NCI-H2196 (cell line): ENCODE measurements at regions not wholly inside any gene's neighbourhood (a gene's known extent, or its start where the extent isn't known, plus 50 kb on each side); places are given as distances from the start of the nearest gene placed in this dataset.
"Not testable (repeated sequence)": the region's sequence is repeated elsewhere in the genome, so short reads cannot be mapped to it uniquely, and the experiment has no call there.

Source experiments
- DNase-seq: peaks from one replicate; lab custom pipeline; 2025; ENCODE audit not compliant: unreplicated experiment; lab: John Stamatoyannopoulos, UW

GRCh38 chr6:158920311-158920905 lies 79.6 kb downstream of the RSPH3 start:
- no peak for DNase-seq

- no peak for DNase-seq
Measured at GRCh38 chr6:158919865-158920264, 80.1 kb downstream of the RSPH3 start.

GRCh38 chr6:158916617-158917016 lies 83.4 kb downstream of the RSPH3 start:
- no peak for DNase-seq

GRCh38 chr6:158914923-158915322 lies 85.1 kb downstream of the RSPH3 start:
- no peak for DNase-seq

- DNase-seq: no peak
Measured at GRCh38 chr6:158913580-158913979, 86.4 kb downstream of the RSPH3 start.

- DNase-seq: no peak
Measured at GRCh38 chr6:158912655-158913054, 87.3 kb downstream of the RSPH3 start.

GRCh38 chr6:158911746-158912480 lies 88.1 kb downstream of the RSPH3 start:
- no peak for DNase-seq

- DNase-seq: no peak
Measured at GRCh38 chr6:158910484-158911440, 89.2 kb downstream of the RSPH3 start.

- DNase-seq: no peak
Measured at GRCh38 chr6:158909938-158910337, 90.1 kb downstream of the RSPH3 start.

GRCh38 chr6:158908606-158909005 lies 89.4 kb upstream of the EZR start:
- no peak for DNase-seq

GRCh38 chr6:158907931-158908330 lies 88.8 kb upstream of the EZR start:
- DNase-seq: no peak

GRCh38 chr6:158906926-158907325 lies 87.8 kb upstream of the EZR start:
- DNase-seq: no peak

- no peak for DNase-seq
Measured at GRCh38 chr6:158905277-158905676, 86.1 kb upstream of the EZR start.

GRCh38 chr6:158903801-158904200 lies 84.6 kb upstream of the EZR start:
- no peak for DNase-seq

- no peak for DNase-seq
Measured at GRCh38 chr6:158900663-158901312, 81.6 kb upstream of the EZR start.

- DNase-seq: no peak
Measured at GRCh38 chr6:158897236-158897635, 78.1 kb upstream of the EZR start.

GRCh38 chr6:158895661-158896060 lies 76.5 kb upstream of the EZR start:
- DNase-seq: no peak

- DNase-seq: no peak
Measured at GRCh38 chr6:158894193-158894592, 75.0 kb upstream of the EZR start.

- DNase-seq: no peak
Measured at GRCh38 chr6:158892266-158892665, 73.1 kb upstream of the EZR start.

- not testable (repeated sequence) for DNase-seq
Measured at GRCh38 chr6:158891560-158891959, 72.4 kb upstream of the EZR start.

GRCh38 chr6:158888171-158888570 lies 69.0 kb upstream of the EZR start:
- DNase-seq: not testable (repeated sequence)
